ENCODE measurements at regions not wholly inside any gene's neighbourhood (a gene's known extent, or its start where the extent isn't known, plus 50 kb on each side); places are given as distances from the start of the nearest gene placed in this dataset.

- no peak for TF ChIP-seq ARNTL (CRISPR knock-in tag; IDR thresholded peaks at IDR 0.05; ENCODE audit: borderline replicate concordance, low read depth)
- TF ChIP-seq GLIS3 (CRISPR knock-in tag; IDR thresholded peaks at IDR 0.05): no peak
- TF ChIP-seq SNAI2 (CRISPR knock-in tag; IDR thresholded peaks at IDR 0.05): no peak
- TF ChIP-seq PATZ1 (CRISPR knock-in tag; IDR thresholded peaks at IDR 0.05; ENCODE audit: borderline replicate concordance): no peak
- TF ChIP-seq CREB5 (CRISPR knock-in tag; IDR thresholded peaks at IDR 0.05; ENCODE audit: low read depth): no peak
- TF ChIP-seq ZC3H10 (CRISPR knock-in tag; IDR thresholded peaks at IDR 0.05): no peak
- no peak for TF ChIP-seq TCF4 (CRISPR knock-in tag; IDR thresholded peaks at IDR 0.05; ENCODE audit: borderline replicate concordance)
- TF ChIP-seq POU6F1 (CRISPR knock-in tag; IDR thresholded peaks at IDR 0.05; ENCODE audit: borderline replicate concordance, low read depth): no peak
- TF ChIP-seq RARB (CRISPR knock-in tag; IDR thresholded peaks at IDR 0.05): no peak
Measured at GRCh38 chr19:30824809-30825208, 452.6 kb downstream of the ZNF536 start.

Measured in SK-N-SH treated with all-trans-retinoic acid at 6 μM for 48 hours (cell line).